GM18520 (cell line): ENCODE measurements at regions not wholly inside any gene's neighbourhood (a gene's known extent, or its start where the extent isn't known, plus 50 kb on each side); places are given as distances from the start of the nearest gene placed in this dataset.
"Not testable (repeated sequence)": the region's sequence is repeated elsewhere in the genome, so short reads cannot be mapped to it uniquely, and the experiment has no call there.

ENCODE experiments used
- ATAC-seq: cut with Tn5 transposase; IDR thresholded peaks from one replicate; pipeline ENCODE4 v1.9.1; 2021; ENCODE audit not compliant: unreplicated experiment

DNA sequence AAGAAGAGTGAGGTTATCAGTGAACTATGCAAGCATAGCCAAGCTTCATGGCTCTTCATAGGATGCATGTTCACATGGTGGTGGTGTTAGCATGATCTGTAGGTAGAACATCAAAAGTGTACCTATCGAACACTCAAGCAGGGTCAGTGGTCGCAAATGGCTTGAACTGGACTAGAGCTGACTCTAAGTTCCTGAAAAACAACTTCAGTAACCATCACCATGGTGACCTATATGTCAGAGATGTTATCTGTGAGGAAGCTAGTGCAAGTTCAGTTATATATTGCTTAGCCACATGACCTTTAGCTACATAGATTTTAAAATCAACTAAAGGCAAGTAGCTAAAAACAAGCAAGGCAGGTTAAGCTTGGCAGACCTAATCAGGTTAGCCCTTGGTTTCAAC lies 163.1 kb upstream of the AGR3 start:
- no peak for ATAC-seq

DNA sequence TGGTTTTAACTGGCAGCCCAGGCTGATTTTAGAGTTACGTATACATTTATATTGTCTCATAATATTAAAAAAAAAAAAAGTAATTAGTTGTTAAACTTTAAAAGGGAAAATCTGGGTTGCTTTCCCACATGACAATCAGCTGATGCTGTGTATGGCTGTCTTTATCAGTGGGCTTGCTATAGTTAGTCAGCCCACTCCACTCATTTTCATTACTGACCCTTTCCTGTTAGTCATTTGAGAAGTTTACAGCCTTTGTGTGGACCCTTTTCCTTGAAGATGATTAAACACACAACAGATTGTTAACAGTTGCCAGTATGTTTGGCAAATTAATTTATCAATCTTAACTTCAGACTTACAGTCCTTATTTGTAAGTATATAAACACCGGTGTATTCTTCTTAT lies 164.5 kb upstream of the AGR3 start:
- ATAC-seq = no peak

DNA sequence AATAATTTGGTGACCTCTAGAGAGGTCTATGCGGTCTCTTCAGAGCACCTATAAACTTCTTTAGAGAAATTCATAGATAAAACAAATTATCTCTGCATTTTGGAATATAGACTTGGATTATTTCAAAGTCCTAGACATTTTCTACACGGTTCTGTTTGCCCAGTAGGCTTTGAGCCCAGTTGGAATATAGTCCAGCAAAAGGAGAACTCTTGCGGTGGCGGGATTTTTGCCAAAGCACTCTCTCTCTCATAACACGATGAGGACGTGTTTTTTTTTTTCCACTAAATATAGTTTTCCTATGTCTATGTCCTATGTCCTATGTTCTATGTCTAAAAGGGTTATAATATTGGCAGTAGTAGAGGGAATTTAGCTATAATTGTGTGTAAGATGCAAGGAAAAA lies 164.9 kb upstream of the AGR3 start:
- no peak for ATAC-seq

DNA sequence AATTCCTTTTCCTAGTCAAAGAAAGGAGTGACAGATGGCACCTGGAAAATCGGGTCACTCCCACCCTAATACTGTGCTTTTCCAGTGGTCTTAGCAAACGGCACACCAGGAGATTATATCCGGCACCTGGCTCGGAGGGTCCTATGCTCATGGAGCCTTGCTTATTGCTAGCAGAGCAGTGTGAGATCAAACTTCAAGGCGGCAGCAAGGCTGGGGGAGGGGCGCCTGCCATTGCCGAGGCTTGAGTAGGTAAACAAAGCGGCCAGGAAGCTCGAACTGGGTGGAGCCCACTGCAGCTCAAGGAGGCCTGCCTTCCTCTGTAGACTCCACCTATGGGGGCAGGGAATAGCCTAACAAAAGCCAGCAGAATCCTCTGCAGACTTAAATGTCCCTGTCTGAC lies 171.4 kb upstream of the AGR3 start:
- not testable (repeated sequence) for ATAC-seq

- ATAC-seq = no peak
These were observed 172.4 kb upstream of the AGR3 start for GRCh38 chr7:17054206-17054605.

GRCh38 chr7:17054836-17055235 lies 173.1 kb upstream of the AGR3 start:
- no peak for ATAC-seq

- ATAC-seq = no peak
These were observed 173.8 kb upstream of the AGR3 start for GRCh38 chr7:17055596-17055995.

GRCh38 chr7:17056491-17057142 lies 174.8 kb upstream of the AGR3 start:
- ATAC-seq = no peak

DNA sequence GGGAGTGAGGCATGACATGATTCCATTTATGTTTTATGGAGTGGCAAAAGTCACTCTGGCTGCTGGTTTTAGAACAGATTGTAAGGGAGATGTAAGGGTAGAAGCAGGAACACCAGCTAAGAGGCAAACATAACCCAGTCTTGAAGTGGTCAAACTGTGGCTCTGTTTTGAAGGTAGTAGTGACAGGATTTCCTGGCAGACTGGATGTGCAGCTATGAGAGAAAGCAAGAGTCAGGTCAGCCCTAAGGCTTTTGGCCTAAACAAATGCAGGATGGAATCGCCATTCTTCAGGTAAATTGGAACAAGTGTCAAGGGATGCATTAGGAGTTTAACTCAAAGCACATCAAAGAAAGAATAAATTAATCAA lies 175.3 kb upstream of the AGR3 start:
- no peak for ATAC-seq

- ATAC-seq = no peak
These were observed 176.8 kb upstream of the AGR3 start for GRCh38 chr7:17058568-17058967.

DNA sequence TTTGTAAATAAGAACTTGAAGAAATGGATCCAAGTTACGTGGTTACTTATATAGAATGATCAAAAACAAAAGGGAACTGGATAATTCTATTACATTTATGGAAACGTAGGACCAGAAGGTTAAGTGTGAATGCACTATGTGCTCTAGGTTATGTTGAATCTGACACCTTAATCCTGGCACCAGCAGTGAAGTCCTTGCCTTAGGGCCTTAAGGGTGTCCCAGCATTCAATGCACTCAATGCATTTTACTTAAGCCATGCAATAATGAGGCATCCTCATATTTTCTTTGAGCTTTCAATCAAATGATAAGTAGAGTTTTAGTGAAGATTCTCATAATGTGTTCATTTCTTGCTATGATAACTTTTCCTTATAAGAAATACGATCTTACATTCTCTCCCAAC lies 178.3 kb upstream of the AGR3 start:
- no peak for ATAC-seq

DNA sequence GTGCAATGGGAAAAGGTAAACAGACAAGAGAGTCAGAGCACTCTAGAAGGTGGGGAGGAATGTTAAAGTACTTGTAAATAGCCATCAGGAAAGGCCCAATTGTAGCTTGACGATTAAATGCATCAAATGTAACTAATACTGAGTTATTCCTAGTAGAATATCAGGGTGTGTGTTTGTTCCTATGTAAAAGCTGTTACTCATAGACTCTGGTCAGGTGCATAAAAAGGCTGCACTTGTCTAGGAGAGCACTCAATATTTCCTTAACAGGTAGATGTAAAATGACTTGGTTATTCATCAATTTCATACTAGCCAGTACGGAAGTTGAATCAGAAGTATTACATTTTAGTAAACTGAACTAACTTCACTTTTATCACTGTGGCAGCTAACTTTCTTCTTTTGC lies 179.7 kb upstream of the AGR3 start:
- ATAC-seq = no peak

- no peak for ATAC-seq
These were observed 180.6 kb upstream of the AGR3 start for GRCh38 chr7:17062151-17063044.

DNA sequence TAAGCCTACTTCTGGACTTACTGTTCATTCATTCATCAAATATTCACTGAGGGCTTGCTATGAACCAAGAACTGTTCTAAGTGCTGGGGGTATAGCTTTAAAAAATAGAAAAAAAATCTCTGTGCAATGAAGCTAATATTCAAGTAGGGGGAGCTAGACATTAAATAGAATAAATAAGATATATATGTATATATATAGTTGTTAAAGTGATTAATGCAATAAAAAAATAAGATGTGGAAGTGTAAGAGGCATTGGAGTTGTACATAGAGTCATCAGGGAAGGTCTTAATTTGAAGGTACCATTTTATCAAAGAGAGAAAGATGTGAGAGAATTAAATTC lies 181.2 kb upstream of the AGR3 start:
- ATAC-seq = no peak

DNA sequence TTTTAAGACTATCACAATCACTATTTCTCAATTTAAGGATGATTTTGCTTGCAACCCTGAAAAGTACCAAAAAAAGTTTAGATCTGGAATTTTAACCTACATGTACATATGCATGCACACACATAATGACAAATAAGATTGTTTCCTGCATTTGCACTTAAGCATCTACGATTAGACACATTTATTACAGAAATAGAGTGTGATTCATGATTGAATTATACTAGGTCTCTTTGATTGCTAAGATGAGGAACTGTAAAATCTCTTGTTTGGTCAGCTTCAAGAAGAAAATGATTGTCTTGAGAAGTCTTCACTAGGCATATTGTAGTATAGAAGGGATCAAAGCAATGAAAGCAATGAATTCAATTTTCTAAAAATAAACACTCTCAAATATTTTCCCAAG lies 185.9 kb upstream of the AGR3 start:
- ATAC-seq = no peak

DNA sequence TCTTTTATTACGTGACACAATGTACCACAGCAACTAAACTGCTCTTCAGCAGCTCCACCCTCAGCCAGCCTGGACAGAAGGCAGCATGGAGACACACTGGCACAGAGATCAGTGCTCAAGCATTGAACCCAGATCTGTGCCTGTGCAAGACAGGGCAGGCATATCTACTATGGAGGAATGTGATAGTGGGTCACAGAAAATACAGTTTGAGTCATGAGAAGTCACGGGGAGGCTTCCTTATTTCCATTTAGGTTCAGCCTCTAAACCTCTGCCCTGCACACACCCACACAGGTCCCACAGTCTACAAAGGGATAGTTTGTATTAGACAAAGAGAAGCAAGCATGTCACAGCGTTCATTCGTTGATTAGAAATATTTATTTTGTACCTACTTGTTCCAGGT lies 187.4 kb upstream of the AGR3 start:
- ATAC-seq = no peak

DNA sequence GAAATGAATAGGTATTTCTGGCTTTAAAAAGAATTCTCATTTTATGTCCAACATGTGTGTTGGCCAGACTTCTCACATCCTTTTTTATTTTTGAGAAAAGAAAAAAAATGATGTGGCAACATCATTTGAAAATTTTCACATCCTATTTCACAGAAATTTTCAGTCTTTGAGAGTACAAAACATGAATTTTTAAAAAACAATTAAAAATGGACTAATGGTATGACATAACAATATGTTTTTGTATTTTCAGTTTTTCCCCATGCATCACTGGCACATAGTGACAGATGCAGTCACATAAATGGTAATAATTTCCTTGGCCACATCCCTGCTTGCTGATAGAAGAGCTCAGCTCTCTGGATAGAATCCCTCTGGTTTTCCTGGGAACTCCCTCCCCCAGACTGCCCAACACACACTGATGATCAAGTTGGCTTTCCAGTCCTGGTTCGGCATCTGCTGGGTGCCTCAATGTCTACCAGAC lies 188.5 kb upstream of the AGR3 start:
- no peak for ATAC-seq

DNA sequence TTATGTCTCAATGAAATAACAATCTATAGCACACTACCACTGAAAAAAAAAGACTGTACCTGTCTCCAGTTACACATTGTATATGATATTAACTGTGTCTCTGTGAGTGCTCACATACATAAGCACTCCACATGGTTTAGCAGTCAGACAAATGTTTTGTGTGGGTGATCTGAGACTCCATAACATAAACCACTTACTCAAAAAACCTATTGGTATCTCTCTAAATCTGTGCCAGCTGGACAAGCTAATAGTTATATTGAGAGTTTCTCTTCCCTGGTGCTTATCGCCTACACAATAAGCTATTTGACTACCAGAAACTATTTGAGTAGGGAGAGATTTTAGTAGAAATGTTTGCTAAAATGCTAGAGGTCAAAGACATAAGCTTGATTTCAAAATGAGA lies 190.1 kb upstream of the AGR3 start:
- ATAC-seq = peak; percentile 47

DNA sequence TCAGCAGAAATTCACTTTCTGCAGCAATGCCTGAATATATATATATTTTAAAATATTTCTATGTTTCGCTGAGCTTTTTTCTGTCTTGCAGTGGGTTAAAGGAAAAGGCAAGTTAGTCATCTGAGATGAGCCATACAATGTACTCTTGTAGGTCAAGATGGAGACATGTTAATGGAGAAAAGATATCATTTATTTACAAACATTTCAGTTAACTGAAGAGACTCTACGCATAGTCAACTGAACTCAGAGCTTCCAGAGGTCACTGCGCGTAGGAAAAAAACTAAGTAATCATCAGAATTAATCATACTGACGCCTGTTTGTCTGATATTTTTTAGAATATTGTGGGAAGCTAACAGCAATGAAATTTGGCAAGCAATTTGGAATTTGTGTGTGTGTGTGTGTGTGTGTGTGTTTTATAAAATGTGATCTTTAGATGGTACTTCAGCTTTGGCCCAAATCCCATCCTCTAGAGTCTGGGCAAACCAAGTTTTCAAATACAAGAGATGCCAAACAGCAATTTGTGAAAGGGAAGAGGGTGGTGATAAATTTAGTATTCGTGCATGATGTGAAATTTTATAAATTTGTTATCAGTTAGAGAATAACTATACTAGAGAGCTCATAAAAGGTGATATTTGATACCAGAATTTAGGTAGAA lies 193.9 kb upstream of the AGR3 start:
- no peak for ATAC-seq

DNA sequence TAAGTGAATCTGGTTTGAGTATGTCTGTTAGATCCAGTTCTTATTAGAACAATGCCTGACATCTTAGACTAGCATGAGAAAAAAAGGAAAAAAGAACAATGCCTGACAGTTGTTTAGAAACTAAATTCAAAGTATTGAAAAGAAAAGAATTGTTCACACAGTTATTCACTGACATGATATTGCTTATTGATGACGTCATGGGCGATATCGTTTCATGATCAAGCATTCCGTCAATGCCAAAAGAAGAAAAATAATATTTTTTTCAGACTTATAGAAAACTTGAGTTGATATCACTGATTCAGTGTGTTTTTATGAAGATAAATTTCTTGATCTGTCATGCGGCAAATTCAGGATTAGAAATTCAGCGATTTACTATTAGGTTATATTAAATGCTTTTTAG lies 196.5 kb upstream of the AGR3 start:
- no peak for ATAC-seq

DNA sequence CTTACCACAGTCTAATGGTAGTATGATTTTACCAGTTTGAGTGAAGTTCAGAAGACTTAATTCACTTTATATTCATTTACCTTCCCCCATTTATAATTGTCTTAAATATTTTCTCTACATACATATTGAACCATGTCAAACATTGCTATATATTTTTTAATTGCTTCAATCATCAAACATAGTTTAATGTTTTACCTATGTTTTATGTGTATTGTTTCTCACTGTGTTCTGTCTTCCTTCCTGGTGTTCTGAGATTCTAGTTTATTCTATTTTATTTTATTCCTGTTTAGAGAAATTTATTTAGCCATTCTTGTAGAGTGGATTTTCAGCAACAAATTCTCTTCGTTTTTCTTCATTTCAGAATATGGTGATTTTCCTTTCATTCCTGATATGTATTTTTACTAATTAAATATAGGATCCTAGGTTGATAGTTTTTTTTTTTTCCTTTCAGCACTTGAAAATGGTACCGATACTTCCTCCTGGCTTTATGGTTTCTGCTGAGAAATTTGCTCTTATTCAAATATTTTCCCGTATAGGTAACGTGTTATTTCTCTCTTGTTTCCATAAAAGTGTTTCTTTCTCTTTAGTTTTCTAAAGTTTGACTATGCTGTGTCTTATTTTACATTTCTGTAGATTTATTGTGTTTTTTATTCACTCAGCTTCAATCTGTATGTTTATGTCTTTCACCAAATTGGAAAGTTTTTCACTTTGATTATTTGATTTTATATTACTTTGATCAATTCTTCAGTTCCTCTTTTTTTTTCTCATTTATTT lies 201.8 kb upstream of the AGR3 start:
- ATAC-seq = no peak

DNA sequence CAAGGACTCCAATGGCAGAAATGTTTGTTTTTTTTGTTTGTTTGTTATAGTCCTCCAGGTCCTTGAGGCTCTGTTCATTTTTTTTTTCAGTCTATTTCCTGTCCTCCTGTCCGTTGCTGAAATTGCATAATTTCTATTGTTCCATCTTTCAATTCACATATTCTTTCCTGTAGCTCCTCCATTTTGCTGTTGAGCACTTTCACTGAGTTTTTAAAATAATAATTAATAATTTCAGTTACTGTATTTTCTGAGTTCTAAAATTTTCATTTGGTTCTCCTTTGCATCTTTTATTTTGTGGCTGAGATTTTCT lies 202.3 kb upstream of the AGR3 start:
- no peak for ATAC-seq
